IPS-18a (cell line): ENCODE measurements at regions not wholly inside any gene's neighbourhood (a gene's known extent, or its start where the extent isn't known, plus 50 kb on each side); places are given as distances from the start of the nearest gene placed in this dataset.
"Not testable (repeated sequence)": the region's sequence is repeated elsewhere in the genome, so short reads cannot be mapped to it uniquely, and the experiment has no call there.

Source experiments
- H3K27ac ChIP-seq: one replicate; pipeline ENCODE4 v1.5.1; 2013; ENCODE audit warnings: low read length
- H3K27me3 ChIP-seq: one replicate; pipeline ENCODE4 v1.6.1; 2013; ENCODE audit warnings: mild to moderate bottlenecking, low read length; ENCODE audit not compliant: control insufficient read depth, insufficient read depth
- H3K36me3 ChIP-seq: one replicate; pipeline ENCODE4 v1.6.1; 2013; ENCODE audit warnings: low read depth, low read length; ENCODE audit not compliant: control insufficient read depth
- H3K4me1 ChIP-seq: one replicate; pipeline ENCODE4 v1.6.1; 2013; ENCODE audit warnings: low read depth, low read length; ENCODE audit not compliant: control insufficient read depth
- H3K4me3 ChIP-seq: one replicate; pipeline ENCODE4 v1.5.1; 2013; ENCODE audit warnings: low read length
- H3K9ac ChIP-seq: one replicate; pipeline ENCODE4 v1.6.1; 2013; ENCODE audit warnings: mild to moderate bottlenecking, low read length, moderate library complexity
- H3K9me3 ChIP-seq: one replicate; pipeline ENCODE4 v1.6.1; 2013; ENCODE audit warnings: low read depth, low read length; ENCODE audit not compliant: control insufficient read depth

DNA sequence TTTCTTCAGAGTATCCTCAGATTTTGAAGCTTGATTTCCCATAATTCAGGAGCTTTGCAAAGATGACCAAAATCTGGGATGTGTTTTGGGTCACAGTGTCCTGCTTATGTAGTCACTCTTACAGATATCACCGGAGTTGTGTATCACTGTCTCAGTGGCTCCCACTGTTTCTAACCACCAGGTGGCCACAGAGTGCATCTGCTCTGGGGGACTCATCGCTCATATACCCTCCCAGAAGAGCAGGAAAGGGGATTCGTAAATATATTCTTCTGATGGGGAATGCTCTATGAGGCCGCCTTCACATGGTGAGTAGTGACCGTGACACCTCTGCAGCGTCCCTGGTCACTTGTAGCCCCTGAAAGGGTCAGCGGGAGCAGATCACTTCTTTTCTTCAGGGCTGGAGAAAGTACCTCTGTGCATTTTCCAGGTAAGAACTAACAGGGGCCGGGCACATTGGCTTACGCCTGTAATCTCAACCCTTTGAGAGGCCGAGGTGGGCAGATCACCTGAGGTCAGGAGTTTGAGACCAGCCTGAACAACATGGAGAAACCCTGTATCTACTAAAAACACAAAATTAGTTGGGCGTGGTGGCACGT, 249.4 kb upstream of the NOTCH2NLA start:
- H3K4me3 ChIP-seq, H3K9ac ChIP-seq: not testable (repeated sequence)

DNA sequence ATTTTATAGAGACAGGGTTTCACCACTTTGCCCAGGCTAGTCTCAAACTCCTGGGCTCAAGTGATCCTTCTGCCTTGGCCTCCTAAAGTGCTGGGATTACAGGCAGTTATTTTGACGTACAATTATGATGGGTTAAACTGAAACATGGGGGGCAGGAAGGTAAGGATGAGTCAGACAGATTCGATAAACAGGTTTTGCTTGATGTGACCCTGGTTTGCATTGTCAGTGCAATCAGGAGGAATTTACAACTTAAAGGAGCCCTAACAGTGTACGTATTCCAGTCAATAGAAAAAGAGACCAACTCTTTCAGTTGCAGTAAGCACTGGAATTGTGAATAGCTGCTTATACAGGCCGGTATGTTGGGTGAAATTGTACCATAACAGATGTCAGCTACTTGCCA, 246.3 kb upstream of the NOTCH2NLA start:
- not testable (repeated sequence) for H3K9me3 ChIP-seq, H3K9ac ChIP-seq, H3K4me3 ChIP-seq, H3K27me3 ChIP-seq, H3K27ac ChIP-seq, H3K4me1 ChIP-seq, H3K36me3 ChIP-seq

More for the DNA sequence above, 249.4 kb upstream of the NOTCH2NLA start:
- not testable (repeated sequence) for H3K36me3 ChIP-seq, H3K27me3 ChIP-seq, H3K4me1 ChIP-seq, H3K9me3 ChIP-seq, H3K27ac ChIP-seq

DNA sequence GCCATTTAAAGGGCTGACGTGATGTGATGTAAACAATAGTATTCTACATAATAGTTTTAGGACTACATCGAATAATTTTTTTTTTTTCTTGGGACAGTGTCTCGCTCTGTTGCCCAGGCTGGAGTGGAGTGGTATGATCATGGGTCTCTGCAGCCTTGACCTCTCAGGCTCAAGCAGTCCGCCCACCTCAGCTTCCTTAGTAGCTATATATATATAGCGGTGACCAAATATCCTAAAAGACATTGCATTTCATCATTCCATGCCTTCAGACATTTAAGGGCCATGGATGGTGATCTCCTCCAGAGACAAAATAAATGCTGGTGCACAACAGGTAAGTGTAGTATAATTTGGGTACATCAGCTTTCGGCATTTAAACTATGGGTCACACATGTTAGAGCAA, 245.4 kb upstream of the NOTCH2NLA start:
- H3K4me3 ChIP-seq, H3K9ac ChIP-seq, H3K9me3 ChIP-seq, H3K27me3 ChIP-seq, H3K4me1 ChIP-seq, H3K36me3 ChIP-seq, H3K27ac ChIP-seq: not testable (repeated sequence)

DNA sequence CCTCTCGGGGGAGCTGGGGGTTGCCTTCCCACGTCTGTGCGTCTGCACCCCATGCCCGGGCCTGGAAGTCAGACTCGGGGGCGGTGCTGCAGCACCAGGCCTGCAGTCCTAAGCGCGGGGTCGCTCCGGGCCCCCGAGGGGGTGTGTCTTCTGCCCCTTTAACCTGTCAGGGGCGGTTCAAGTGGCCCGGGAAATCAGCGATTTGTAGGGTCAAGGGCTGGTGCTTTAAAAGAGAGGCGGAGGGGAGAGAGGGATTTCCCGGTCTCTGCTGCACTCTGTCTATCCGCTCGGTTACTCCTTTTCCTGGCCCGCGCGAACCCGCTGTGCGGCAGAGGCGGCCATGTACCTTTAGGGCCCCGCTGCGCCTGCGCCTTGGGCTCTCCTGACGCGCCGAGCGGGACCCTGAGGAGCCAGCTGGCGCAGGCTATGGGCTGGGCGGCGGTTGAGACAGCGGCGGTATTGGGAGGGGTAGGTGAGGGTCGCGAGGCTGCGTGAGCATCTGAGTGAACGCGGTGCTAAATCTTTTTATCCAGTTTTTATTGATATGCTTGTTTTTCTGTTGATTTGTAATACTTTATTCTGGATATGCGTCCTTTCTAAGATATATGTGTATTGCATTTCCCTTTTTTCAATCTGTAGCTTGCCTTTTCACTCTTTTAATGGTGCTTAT, 243.5 kb upstream of the NOTCH2NLA start:
- H3K27me3 ChIP-seq, H3K27ac ChIP-seq, H3K9ac ChIP-seq, H3K36me3 ChIP-seq, H3K4me1 ChIP-seq, H3K9me3 ChIP-seq: not testable (repeated sequence)
- peak overlapping the region; percentile 43 for H3K4me3 ChIP-seq

DNA sequence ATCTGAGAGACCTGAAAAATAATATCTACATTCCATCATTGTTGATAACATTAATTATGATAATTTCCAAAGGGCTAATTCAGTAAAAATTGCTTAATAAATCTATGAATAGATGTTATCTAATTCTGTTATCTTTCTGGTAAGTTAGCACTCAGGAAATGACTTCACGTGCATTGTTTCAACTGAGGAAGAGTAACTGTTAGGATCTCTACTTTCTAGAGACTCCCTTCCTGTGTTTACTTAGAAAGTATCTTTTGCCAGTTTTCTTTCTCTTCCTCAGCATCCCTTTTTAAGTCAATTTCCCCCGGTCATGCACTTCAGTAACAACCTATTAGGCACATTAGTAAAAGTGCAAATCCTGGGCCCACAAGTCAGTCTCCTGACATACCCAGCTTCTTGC, 231.1 kb upstream of the NOTCH2NLA start:
- not testable (repeated sequence) for H3K27ac ChIP-seq, H3K9me3 ChIP-seq, H3K27me3 ChIP-seq, H3K36me3 ChIP-seq, H3K9ac ChIP-seq, H3K4me1 ChIP-seq, H3K4me3 ChIP-seq

DNA sequence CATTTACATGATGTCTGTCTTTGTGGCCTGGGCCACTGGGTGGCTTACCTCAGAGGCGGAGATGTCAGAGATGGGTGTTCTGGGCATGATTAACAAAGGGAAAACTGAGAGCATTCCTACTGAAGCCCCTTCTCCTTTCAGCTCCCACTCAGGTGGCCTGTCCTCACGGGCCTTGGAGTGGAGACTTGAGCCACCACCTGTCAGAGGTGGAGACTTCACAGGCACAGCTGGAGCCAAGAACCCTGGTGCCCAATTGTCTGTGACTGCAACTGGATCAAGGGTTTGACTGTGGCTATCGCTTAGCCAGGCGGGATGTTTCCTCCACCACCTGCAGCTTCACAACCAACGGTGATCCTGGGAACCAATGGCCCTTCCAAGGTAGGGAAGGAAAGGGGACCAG, 230.5 kb upstream of the NOTCH2NLA start:
- H3K27ac ChIP-seq, H3K9ac ChIP-seq, H3K9me3 ChIP-seq: not testable (repeated sequence)

DNA sequence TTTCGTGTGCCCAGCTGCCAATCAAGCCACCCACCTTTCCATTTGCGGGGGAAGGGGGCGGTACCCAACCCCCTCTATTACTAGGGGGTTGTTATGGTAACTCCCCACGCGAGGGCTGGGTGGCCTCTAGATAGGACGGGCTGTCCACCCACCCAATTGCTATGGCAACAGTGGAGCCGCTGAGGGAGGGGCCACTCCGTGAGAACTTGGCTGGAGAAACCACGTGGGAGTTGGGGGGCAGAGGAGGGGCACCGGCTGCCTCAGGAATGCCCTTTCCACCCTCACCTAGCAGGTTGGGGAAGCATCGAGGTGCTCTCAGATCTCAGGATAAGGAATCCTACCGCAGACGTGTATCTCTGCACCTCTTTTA, 220.0 kb upstream of the NOTCH2NLA start:
- not testable (repeated sequence) for H3K4me3 ChIP-seq, H3K9ac ChIP-seq, H3K27ac ChIP-seq, H3K4me1 ChIP-seq, H3K27me3 ChIP-seq, H3K36me3 ChIP-seq, H3K9me3 ChIP-seq

More for the DNA sequence above, 230.5 kb upstream of the NOTCH2NLA start:
- H3K36me3 ChIP-seq, H3K4me1 ChIP-seq, H3K4me3 ChIP-seq, H3K27me3 ChIP-seq: not testable (repeated sequence)

DNA sequence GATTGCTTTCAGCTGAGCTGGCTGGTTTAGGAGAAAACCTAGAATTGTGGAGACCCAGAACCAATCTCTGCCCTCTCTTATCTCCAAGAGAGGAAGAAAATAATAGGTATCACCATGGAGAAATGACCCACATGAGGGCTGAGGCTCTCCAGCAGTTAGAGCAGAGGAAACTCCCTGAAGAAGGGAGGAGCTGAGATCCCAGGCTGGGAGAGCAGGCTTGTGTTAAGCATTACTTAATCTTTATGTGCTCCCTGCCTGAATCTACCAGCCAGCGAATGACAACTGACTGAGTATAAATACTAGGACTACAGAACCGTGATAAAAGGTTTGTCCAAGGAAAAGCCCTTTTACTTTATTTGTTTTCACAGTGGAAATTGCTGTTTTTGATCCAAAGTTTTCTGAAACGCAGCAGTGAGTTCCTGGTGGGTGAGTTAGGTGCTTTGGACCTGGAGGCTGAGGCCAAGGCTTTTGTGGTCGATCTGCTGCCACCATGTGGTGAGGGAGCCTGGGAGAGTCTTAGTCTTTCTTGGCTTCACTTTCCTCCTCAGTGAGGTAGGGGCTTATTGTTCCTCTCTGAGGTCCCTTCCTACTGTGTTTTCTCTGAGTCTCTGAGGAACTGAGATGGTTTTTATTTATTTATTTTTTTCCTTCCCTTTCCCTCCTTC, 219.5 kb upstream of the NOTCH2NLA start:
- H3K36me3 ChIP-seq, H3K4me3 ChIP-seq, H3K9ac ChIP-seq, H3K4me1 ChIP-seq, H3K9me3 ChIP-seq, H3K27me3 ChIP-seq, H3K27ac ChIP-seq: not testable (repeated sequence)

DNA sequence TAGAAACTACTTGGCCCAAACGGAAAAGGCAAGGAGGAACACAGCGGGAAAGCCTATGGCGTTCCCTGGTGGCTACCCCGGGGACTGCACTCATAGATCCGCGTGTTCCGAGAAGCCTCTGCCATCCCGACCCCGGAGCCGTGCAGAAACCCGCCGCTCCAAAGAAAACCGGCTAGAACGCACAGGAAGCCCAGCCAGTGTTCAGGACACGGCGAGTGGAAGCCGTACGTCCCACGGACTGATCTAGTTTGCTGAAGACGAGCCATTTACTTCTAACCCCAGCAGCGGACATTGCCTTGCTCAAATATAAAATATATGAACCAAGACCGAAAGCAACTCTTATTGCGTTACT, 215.0 kb upstream of the NOTCH2NLA start:
- not testable (repeated sequence) for H3K27ac ChIP-seq, H3K4me3 ChIP-seq, H3K9me3 ChIP-seq, H3K27me3 ChIP-seq, H3K4me1 ChIP-seq, H3K9ac ChIP-seq, H3K36me3 ChIP-seq

DNA sequence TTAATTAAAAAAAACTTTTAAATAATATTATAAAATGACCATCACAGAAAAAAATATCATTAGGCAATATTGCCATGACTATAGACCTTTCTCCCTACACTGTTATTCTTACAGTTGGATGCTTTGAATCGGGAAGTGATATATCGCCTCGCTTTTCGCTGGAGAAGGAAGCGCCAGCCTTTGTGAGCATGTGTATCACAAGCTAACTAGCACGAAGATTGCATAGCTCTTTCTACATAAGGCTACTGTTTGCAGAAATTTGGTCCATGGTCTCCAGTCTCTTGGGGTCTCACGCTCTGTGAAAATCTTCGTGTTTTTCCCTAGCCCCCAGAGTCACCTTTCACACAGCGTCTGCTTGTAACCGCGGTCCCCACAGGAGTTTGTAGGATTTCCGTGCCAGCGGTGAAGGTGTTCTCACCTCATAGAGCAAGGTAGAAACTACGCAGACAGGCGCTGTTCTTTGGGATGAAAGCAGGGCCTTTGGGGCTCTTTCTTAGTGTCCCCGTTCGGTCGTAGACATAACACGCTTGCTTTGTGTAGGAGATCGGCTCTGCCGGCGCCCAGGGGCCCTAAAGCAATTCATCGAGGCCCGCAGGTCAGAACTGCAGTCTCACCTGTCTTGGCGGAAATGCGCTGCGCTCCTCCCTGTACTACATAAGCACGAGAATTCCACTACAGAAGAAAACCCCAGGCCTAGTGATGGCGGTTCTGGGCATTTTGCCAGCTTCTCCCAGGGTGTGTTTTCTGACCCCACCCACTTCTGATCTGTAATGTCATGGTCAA, 214.5 kb upstream of the NOTCH2NLA start:
- not testable (repeated sequence) for H3K4me3 ChIP-seq, H3K27me3 ChIP-seq, H3K9ac ChIP-seq, H3K27ac ChIP-seq, H3K9me3 ChIP-seq, H3K36me3 ChIP-seq, H3K4me1 ChIP-seq

DNA sequence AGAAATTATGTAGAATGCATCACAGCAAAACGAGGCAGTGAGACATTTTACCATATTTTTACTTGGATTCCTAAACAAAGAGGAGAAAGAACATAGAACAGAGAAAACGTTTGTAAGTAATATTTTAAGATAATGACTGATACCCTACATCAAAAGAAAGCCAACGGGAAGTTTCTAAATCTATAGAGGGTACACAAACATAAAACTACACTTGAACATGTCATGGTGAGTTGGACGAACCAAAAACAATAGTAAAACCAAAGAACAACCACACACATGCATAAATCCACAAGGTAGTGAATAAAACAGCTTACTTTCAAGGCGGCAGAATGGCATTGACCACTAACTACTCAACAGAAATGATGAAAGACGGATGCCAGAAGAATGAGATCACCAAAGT, 209.7 kb upstream of the NOTCH2NLA start:
- H3K27ac ChIP-seq, H3K9me3 ChIP-seq, H3K9ac ChIP-seq, H3K4me3 ChIP-seq, H3K36me3 ChIP-seq, H3K27me3 ChIP-seq, H3K4me1 ChIP-seq: not testable (repeated sequence)

DNA sequence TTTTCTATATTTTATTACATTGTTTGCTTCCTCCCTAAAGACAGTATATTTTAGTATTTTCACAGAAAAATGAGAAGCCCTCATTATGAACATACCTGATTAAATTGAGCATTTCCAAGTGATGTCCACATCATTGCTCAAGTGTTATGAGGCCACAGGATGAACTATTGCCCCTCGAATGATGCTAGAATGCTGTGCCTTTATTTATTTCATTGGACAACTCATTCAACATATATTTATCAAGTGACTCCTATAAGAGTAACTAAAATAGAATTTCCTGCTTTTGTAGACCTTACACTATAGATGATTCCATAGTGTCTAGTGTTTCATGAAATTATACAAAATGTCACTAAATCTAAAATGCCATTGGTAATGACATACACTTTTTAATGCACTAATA, 187.8 kb upstream of the NOTCH2NLA start:
- H3K9ac ChIP-seq = not testable (repeated sequence)

More for the DNA sequence above, 187.8 kb upstream of the NOTCH2NLA start:
- H3K4me3 ChIP-seq, H3K36me3 ChIP-seq, H3K27me3 ChIP-seq, H3K4me1 ChIP-seq, H3K27ac ChIP-seq, H3K9me3 ChIP-seq: not testable (repeated sequence)
